ENCODE measurements at regions not wholly inside any gene's neighbourhood (a gene's known extent, or its start where the extent isn't known, plus 50 kb on each side); places are given as distances from the start of the nearest gene placed in this dataset.

DNA sequence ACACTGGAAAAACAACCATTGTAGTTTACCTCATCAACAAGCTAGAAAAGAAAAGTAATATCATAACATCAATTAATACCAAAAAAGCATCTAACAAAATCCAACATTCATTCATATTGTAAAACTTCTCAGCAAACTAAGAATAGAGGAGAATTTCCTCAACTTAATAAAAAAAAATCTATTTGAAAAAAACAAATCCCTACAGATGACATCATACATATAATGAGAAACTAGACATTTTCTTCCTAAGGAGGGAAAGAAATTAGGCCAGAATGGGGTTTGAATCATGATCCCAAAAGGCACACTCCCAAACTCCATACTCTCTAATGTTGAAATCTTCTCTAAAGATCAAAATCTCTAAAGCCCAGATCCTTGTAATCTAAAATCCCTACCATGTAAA, 460.0 kb downstream of the IRS1 start:
- TF ChIP-seq, protein P1, sequence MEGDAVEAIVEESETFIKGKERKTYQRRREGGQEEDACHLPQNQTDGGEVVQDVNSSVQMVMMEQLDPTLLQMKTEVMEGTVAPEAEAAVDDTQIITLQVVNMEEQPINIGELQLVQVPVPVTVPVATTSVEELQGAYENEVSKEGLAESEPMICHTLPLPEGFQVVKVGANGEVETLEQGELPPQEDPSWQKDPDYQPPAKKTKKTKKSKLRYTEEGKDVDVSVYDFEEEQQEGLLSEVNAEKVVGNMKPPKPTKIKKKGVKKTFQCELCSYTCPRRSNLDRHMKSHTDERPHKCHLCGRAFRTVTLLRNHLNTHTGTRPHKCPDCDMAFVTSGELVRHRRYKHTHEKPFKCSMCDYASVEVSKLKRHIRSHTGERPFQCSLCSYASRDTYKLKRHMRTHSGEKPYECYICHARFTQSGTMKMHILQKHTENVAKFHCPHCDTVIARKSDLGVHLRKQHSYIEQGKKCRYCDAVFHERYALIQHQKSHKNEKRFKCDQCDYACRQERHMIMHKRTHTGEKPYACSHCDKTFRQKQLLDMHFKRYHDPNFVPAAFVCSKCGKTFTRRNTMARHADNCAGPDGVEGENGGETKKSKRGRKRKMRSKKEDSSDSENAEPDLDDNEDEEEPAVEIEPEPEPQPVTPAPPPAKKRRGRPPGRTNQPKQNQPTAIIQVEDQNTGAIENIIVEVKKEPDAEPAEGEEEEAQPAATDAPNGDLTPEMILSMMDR (IDR thresholded peaks at IDR 0.05) = no peak
- no peak overlapping the region for H3K27ac ChIP-seq (ENCODE audit: low read depth in 1 of 2, low read length in 2 of 2)
- H3K27ac Mint-ChIP-seq = no peak overlapping the region
- no peaks in the 10 kb centered on the region for H3K4me1 ChIP-seq (ENCODE audit: insufficient read depth, low read length)
- ChIA-PET CTCF (no interaction called here), POLR2A (no interaction called here)
- intact Hi-C loops (cut with DNase I, micrococcal nuclease) = no loop called here
- no peaks in the 10 kb centered on the region for H3K27me3 ChIP-seq (ENCODE audit: control insufficient read depth in 1 of 2, insufficient read depth in 2 of 2, low read length in 2 of 2)
- no peak overlapping the region for H3K4me3 Mint-ChIP-seq
- DNase-seq (no peak), ATAC-seq (ENCODE audit: poor library complexity) (no peak)
- H3K4me3 ChIP-seq (ENCODE audit: low read length) = no peak overlapping the region
- H3K27me3 Mint-ChIP-seq = no peaks in the 10 kb centered on the region
- no peaks in the 10 kb centered on the region for H3K36me3 Mint-ChIP-seq (ENCODE audit: low read depth)
- H3K9me3 Mint-ChIP-seq = no peaks in the 10 kb centered on the region
- H3K4me1 Mint-ChIP-seq (ENCODE audit: low read depth) = no peaks in the 10 kb centered on the region
- no peaks in the 10 kb centered on the region for H3K9me3 ChIP-seq (ENCODE audit: control insufficient read depth in 1 of 2, insufficient read depth in 1 of 2, low read length in 2 of 2)
- H3K36me3 ChIP-seq (ENCODE audit: insufficient read depth, low read length) = no peaks in the 10 kb centered on the region

DNA sequence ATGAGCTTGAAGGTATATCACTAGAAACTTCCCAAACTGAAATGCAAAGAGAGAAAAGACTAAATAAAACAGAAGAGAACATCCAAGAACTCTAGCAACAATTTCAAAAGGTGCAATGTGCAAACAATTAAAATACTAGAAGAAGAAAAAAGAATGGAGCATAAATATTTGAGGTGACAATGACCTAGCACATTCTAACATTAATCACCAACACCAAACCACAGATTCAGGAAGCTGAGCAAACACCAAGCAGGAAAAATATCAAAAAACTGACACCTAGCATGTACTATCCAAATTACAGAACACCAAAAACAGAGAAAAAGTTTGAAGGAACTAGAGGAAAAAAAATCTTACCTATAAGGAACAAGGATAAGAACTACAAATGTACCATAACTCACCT, 460.8 kb downstream of the IRS1 start:
- H3K9me3 Mint-ChIP-seq = no peaks in the 10 kb centered on the region
- Histone ChIP-seq H3K9me3 (ENCODE audit: control insufficient read depth in 1 of 2, insufficient read depth in 1 of 2, low read length in 2 of 2) (no peaks in the 10 kb centered on the region), H3K27ac (ENCODE audit: low read depth in 1 of 2, low read length in 2 of 2) (no peak overlapping the region), H3K27me3 (ENCODE audit: control insufficient read depth in 1 of 2, insufficient read depth in 2 of 2, low read length in 2 of 2) (no peaks in the 10 kb centered on the region), H3K4me3 (ENCODE audit: low read length) (no peak overlapping the region), H3K4me1 (ENCODE audit: insufficient read depth, low read length) (no peaks in the 10 kb centered on the region), H3K36me3 (ENCODE audit: insufficient read depth, low read length) (no peaks in the 10 kb centered on the region)
- CTCF ChIA-PET = no interaction called here
- TF ChIP-seq, protein P1 (IDR thresholded peaks at IDR 0.05) = no peak
- ATAC-seq (ENCODE audit: poor library complexity) = no peak
- H3K27ac Mint-ChIP-seq = no peak overlapping the region
- POLR2A ChIA-PET = interaction anchor here (0.6 kb wide), 1 partner anchor 417 kb away, joined by 3 read pairs; no protein-coding TSS in a partner anchor
- H3K4me3 Mint-ChIP-seq = no peak overlapping the region
- intact Hi-C loops (cut with DNase I, micrococcal nuclease) = no loop called here
- no peaks in the 10 kb centered on the region for H3K27me3 Mint-ChIP-seq
- DNase-seq = no peak
- no peaks in the 10 kb centered on the region for H3K36me3 Mint-ChIP-seq (ENCODE audit: low read depth)
- no peaks in the 10 kb centered on the region for H3K4me1 Mint-ChIP-seq (ENCODE audit: low read depth)

DNA sequence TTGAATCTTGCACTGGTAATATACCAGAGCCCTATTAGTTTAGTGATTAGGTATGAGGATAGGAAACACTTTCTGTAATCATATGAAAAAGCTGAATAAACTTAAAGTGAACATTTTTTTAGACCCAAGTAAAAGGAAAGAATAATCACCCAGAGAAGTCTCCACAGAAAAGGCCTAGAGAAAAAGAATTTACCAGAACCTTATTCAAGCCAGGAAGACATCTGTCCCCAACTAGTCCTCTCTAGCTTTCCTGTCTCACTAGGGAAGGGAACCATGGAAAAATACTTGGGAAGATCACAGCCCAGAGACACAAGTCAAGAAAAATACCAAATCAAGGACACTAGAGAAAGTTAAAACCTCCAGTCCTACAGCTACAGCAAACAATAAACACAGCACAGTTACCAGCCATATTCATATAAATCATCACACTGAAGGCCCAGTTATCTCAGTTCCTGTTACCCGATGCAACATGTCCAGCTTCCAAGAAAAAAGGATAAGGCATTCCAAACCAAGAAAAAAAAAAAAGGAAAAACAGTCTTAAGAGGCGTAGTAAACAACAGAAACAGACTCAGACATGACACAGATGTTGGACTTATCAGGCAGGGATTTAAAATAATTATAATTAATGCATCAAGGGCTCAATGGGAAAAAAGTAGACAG, 461.5 kb downstream of the IRS1 start:
- Histone ChIP-seq H3K4me1 (ENCODE audit: insufficient read depth, low read length) (no peaks in the 10 kb centered on the region), H3K36me3 (ENCODE audit: insufficient read depth, low read length) (no peaks in the 10 kb centered on the region), H3K9me3 (ENCODE audit: control insufficient read depth in 1 of 2, insufficient read depth in 1 of 2, low read length in 2 of 2) (no peaks in the 10 kb centered on the region), H3K27me3 (ENCODE audit: control insufficient read depth in 1 of 2, insufficient read depth in 2 of 2, low read length in 2 of 2) (no peaks in the 10 kb centered on the region), H3K27ac (ENCODE audit: low read depth in 1 of 2, low read length in 2 of 2) (no peak overlapping the region), H3K4me3 (ENCODE audit: low read length) (no peak overlapping the region)
- no peak overlapping the region for H3K27ac Mint-ChIP-seq
- CTCF ChIA-PET = interaction anchor here (0.6 kb wide), 1 partner anchor 8 kb away, joined by 3 read pairs; no protein-coding TSS in a partner anchor
- intact Hi-C loops (cut with DNase I, micrococcal nuclease) = no loop called here
- H3K36me3 Mint-ChIP-seq (ENCODE audit: low read depth) = no peaks in the 10 kb centered on the region
- no peaks in the 10 kb centered on the region for H3K9me3 Mint-ChIP-seq
- no peak overlapping the region for H3K4me3 Mint-ChIP-seq
- DNase-seq (no peak), ATAC-seq (ENCODE audit: poor library complexity) (no peak)
- POLR2A ChIA-PET = interaction anchor here (0.6 kb wide), 1 partner anchor 417 kb away, joined by 3 read pairs; no protein-coding TSS in a partner anchor
- H3K27me3 Mint-ChIP-seq = no peaks in the 10 kb centered on the region
- TF ChIP-seq, protein P1 (IDR thresholded peaks at IDR 0.05) = no peak
- H3K4me1 Mint-ChIP-seq (ENCODE audit: low read depth) = no peaks in the 10 kb centered on the region
